Activated CD4-positive, alpha-beta T cell treated with anti-CD3 and anti-CD28 coated beads, Interleukin-2, Interleukin-6, amounts not matched to agents 100 ng/mL and 50 ng/mL, durations not matched to agents 16 hours and 8 hours (primary cell): ENCODE measurements at regions not wholly inside any gene's neighbourhood (a gene's known extent, or its start where the extent isn't known, plus 50 kb on each side); places are given as distances from the start of the nearest gene placed in this dataset.

Experiments used
- DNase-seq: peaks from one replicate; pipeline ENCODE4 v3.0.0-alpha.2; 2020

DNA sequence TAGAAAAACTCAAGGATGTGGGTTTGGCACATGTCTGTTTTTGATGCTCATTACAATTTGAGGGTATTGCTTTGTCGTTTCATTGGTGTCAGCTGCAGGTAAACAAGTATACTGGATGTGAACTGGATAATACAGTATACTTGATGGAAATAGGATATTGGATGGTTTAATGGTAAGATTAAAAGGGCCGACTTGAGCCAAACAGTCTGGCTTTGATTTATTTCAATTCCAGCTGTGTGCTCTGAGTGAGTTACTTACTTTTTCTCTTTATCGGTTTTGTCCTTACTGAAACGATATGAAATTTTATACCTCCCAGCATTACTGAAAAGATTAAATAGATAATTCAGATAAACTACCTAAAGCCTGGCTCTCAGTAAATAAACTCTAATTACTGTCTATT, 227.6 kb downstream of the ASXL3 start:
- DNase-seq, result no peak

DNA sequence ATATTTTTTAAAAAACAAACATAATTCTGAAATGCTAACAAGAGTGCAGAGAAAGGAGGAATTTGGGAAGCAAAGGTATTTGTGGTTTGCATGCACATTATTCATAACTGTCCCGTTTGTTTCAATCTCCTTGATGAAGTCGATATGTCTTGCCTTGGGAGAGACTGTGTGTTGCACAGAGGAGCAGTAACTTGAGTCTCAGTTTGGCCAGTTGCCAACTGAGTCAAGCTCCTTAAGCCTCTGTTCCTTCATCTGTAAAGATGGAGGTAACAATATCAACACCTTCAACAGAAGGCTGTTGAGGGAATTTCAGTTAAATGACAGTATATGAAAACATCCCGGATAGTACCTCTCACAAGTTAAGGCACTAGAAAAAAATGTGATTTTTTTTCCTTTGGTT, 226.2 kb downstream of the ASXL3 start:
- DNase-seq, result no peak

DNA sequence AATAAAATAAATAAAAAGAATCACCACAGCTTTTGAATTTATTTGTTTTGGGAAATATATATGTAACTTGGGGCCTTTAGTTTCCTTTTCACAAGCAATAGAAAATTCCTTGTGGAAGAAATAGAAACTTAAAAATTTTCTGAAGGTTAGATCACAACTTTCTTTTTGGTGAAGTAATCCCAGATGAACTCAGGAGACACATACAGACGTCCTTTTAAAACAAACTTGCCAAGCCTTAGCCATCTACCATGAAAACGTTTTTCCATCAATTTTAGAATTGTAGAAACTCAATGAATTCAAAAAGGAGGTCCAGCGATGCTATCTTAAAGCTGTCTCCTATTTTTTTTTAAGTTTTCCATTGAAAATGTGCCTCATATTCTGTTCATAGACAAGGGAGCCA, 225.6 kb downstream of the ASXL3 start:
- no peak for DNase-seq

DNA sequence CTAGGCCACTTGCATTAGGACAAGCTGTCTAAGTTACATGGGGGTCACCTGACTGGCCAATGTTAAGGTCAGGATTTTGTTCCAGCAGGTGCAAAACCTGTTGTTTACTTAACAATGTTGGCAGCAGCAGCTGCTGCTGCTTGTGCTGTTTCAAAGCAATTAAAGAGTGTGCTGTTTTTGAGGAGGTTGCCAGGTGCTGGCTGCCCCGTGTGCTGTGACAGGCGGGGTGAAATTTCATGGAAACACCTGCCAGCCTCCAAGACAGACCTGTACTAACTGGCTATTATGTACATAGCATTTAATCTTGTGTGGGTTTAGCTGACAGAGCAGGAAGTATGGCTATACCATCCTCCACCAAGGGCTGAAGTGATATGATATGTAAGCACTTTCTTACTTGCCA, 224.9 kb downstream of the ASXL3 start:
- DNase-seq, result no peak
